Left cardiac atrium (tissue), 4 donors: ENCODE measurements at regions not wholly inside any gene's neighbourhood (a gene's known extent, or its start where the extent isn't known, plus 50 kb on each side); places are given as distances from the start of the nearest gene placed in this dataset.
"Not testable (repeated sequence)": the region's sequence is repeated elsewhere in the genome, so short reads cannot be mapped to it uniquely, and the experiment has no call there.

Source experiments
- ATAC-seq, 2 donors: fragments of 200-7000 bp; cut with Tn5 transposase; one replicate each; pipeline ENCODE4 v1.9.1; 2020; ENCODE audit warnings: mild to moderate bottlenecking in 2 of 2, moderate library complexity in 2 of 2
- DNase-seq: peaks from one replicate; pipeline ENCODE4 v3.0.0-alpha.2; 2020
- intact Hi-C, 2 donors: fragments of 100-400 bp; cut with DNase I; formaldehyde crosslinking; loops; one replicate each; pipeline versions ENCODE4 v1.14.1 to v1.15.1; 2022 to 2023
- donor health status: DM: no; HTN: yes; CAD: no.
- donor health status: DM: no; HTN: yes; CAD: no; lungs with severe emphysema.
- donor health status: DM: yes; HTN: yes; CAD: no.
- donor health status: Dilated cardiomyopathy.

- DNase-seq (no peak), ATAC-seq (no peak)
- intact Hi-C loops, result no loop called here
Observed at GRCh38 chr10:108034829-108035228, 870.3 kb upstream of the SORCS1 start.

- intact Hi-C loops, ATAC-seq, DNase-seq: not testable (repeated sequence)
Observed at GRCh38 chr10:108033518-108033917, 869.0 kb upstream of the SORCS1 start.

GRCh38 chr10:108031505-108031904 lies 867.0 kb upstream of the SORCS1 start:
- DNase-seq (no peak), ATAC-seq (no peak)
- intact Hi-C loops, result no loop called here

GRCh38 chr10:108014902-108015177 lies 850.3 kb upstream of the SORCS1 start:
- DNase-seq (no peak), ATAC-seq (no peak)
- intact Hi-C loops, result no loop called here

- intact Hi-C loops, result no loop called here
- ATAC-seq, result no peak
- DNase-seq, result no peak
Observed at GRCh38 chr10:108014145-108014901, 849.8 kb upstream of the SORCS1 start.

- no peak for ATAC-seq
- intact Hi-C loops, result no loop called here
- DNase-seq, result no peak
Observed at GRCh38 chr10:108005627-108006026, 841.1 kb upstream of the SORCS1 start.

GRCh38 chr10:108003576-108003975 lies 839.1 kb upstream of the SORCS1 start:
- intact Hi-C loops, result no loop called here
- DNase-seq (no peak), ATAC-seq (no peak)

GRCh38 chr10:108003061-108003460 lies 838.6 kb upstream of the SORCS1 start:
- no peak for ATAC-seq
- intact Hi-C loops, result no loop called here
- DNase-seq, result no peak

GRCh38 chr10:108000365-108000764 lies 835.9 kb upstream of the SORCS1 start:
- ATAC-seq (no peak), DNase-seq (no peak)
- intact Hi-C loops, result no loop called here

- intact Hi-C loops, result no loop called here
- no peak for ATAC-seq
- no peak for DNase-seq
Observed at GRCh38 chr10:107994621-107995270, 830.2 kb upstream of the SORCS1 start.

- intact Hi-C loops, result no loop called here
- DNase-seq (no peak), ATAC-seq (no peak)
Observed at GRCh38 chr10:107986571-107986970, 822.1 kb upstream of the SORCS1 start.

- ATAC-seq (no peak), DNase-seq (no peak)
- intact Hi-C loops, result no loop called here
Observed at GRCh38 chr10:107984581-107984980, 820.1 kb upstream of the SORCS1 start.

GRCh38 chr10:107984149-107984548 lies 819.6 kb upstream of the SORCS1 start:
- DNase-seq, result no peak
- intact Hi-C loops, result no loop called here
- no peak for ATAC-seq

GRCh38 chr10:107978455-107978854 lies 813.9 kb upstream of the SORCS1 start:
- DNase-seq (no peak), ATAC-seq (no peak)
- intact Hi-C loops, result no loop called here

GRCh38 chr10:107971973-107972372 lies 807.5 kb upstream of the SORCS1 start:
- no peak for ATAC-seq
- intact Hi-C loops, result no loop called here
- no peak for DNase-seq

- ATAC-seq, result no peak
- no peak for DNase-seq
- intact Hi-C loops, result no loop called here
Observed at GRCh38 chr10:107971411-107971810, 806.9 kb upstream of the SORCS1 start.

GRCh38 chr10:107970512-107970911 lies 806.0 kb upstream of the SORCS1 start:
- intact Hi-C loops, result no loop called here
- ATAC-seq (no peak), DNase-seq (no peak)

GRCh38 chr10:107969936-107970335 lies 805.4 kb upstream of the SORCS1 start:
- intact Hi-C loops, result no loop called here
- DNase-seq, result no peak
- no peak for ATAC-seq

- ATAC-seq (no peak), DNase-seq (no peak)
- intact Hi-C loops, result no loop called here
Observed at GRCh38 chr10:107966826-107967225, 802.3 kb upstream of the SORCS1 start.

- intact Hi-C loops, result no loop called here
- ATAC-seq (no peak), DNase-seq (no peak)
Observed at GRCh38 chr10:107952649-107953556, 788.4 kb upstream of the SORCS1 start.
